SU-DHL-6 (cell line): ENCODE measurements at regions not wholly inside any gene's neighbourhood (a gene's known extent, or its start where the extent isn't known, plus 50 kb on each side); places are given as distances from the start of the nearest gene placed in this dataset.

Experiments used
- EZH2phosphoT487 ChIP-seq: fragments of 200-600 bp; sonication (generic), shearing (Covaris generic); conservative IDR thresholded peaks from 2 replicates; pipeline ENCODE4 v1.6.1; 2018; ENCODE audit warnings: mild to moderate bottlenecking, antibody characterized with exemption, low read length, moderate library complexity, mixed read lengths
- TF ChIP-seq, protein P1 (sequence below): fragments of 200-600 bp; sonication (generic); IDR thresholded peaks from one replicate; pipeline ENCODE4 v1.5.1; 2017; ENCODE audit warnings: antibody characterized with exemption, mild to moderate bottlenecking, low read length, moderate library complexity; ENCODE audit not compliant: insufficient read depth, poor library complexity, severe bottlenecking

DNA sequence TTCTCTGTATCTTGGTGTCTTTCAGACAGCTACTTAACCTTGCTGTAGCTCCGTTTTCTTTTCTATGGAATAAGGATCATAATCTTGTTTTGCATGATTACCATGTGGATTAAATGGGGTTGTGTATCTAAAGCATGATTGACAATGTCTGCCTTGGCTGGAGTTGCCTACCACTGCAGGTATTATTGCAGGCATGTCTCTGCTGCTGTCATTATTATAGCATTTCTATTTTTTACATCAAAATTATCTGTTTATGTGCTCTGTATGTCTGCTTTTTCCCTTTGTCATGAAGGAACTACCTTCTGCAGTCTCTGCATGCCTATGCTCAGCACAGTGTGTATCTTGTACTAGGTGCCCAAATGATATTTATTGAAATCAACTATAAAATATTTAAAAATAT, 95.9 kb upstream of the TAPT1 start:
- TF ChIP-seq, protein P1, sequence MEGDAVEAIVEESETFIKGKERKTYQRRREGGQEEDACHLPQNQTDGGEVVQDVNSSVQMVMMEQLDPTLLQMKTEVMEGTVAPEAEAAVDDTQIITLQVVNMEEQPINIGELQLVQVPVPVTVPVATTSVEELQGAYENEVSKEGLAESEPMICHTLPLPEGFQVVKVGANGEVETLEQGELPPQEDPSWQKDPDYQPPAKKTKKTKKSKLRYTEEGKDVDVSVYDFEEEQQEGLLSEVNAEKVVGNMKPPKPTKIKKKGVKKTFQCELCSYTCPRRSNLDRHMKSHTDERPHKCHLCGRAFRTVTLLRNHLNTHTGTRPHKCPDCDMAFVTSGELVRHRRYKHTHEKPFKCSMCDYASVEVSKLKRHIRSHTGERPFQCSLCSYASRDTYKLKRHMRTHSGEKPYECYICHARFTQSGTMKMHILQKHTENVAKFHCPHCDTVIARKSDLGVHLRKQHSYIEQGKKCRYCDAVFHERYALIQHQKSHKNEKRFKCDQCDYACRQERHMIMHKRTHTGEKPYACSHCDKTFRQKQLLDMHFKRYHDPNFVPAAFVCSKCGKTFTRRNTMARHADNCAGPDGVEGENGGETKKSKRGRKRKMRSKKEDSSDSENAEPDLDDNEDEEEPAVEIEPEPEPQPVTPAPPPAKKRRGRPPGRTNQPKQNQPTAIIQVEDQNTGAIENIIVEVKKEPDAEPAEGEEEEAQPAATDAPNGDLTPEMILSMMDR, result no peak
- TF ChIP-seq EZH2phosphoT487, result no peak
